ENCODE measurements at regions not wholly inside any gene's neighbourhood (a gene's known extent, or its start where the extent isn't known, plus 50 kb on each side); places are given as distances from the start of the nearest gene placed in this dataset.

- Histone ChIP-seq H3K4me3 (no peak overlapping the region), H3K36me3 (ENCODE audit: low read depth, missing control alignments) (no peaks in the 10 kb centered on the region), H3K4me1 (no peaks in the 10 kb centered on the region), H3K9me3 (no peaks in the 10 kb centered on the region), H3K27ac (no peak overlapping the region), H3K27me3 (no peaks in the 10 kb centered on the region)
- DNase-seq: no peak
- TF ChIP-seq POLR2A (IDR thresholded peaks at IDR 0.05): no peak
- no peak for TF ChIP-seq CTCF (IDR thresholded peaks at IDR 0.05)
- intact Hi-C loops (cut with DNase I; ENCODE audit: low total_unique reads): no loop called here
These were observed 619.8 kb upstream of the LCORL start for GRCh38 chr4:18641334-18641733.

- Histone ChIP-seq H3K4me3 (no peak overlapping the region), H3K9me3 (no peaks in the 10 kb centered on the region), H3K27me3 (no peaks in the 10 kb centered on the region), H3K4me1 (no peaks in the 10 kb centered on the region), H3K36me3 (ENCODE audit: low read depth, missing control alignments) (no peaks in the 10 kb centered on the region), H3K27ac (no peak overlapping the region)
- no peak for TF ChIP-seq CTCF (IDR thresholded peaks at IDR 0.05)
- TF ChIP-seq POLR2A (IDR thresholded peaks at IDR 0.05): no peak
- WGBS, 2 donors: 31 to 46% methylated on average over 4 of the region's 4 CpGs
- DNase-seq: no peak
- intact Hi-C loops (cut with DNase I; ENCODE audit: low total_unique reads): no loop called here
These were observed 616.5 kb upstream of the LCORL start for GRCh38 chr4:18638031-18638430.

GRCh38 chr4:18636001-18636585, 614.5 kb upstream of the LCORL start:
- no peak overlapping the region for H3K27ac ChIP-seq
- intact Hi-C loops (cut with DNase I; ENCODE audit: low total_unique reads): no loop called here
- DNase-seq: no peak
- H3K4me3 ChIP-seq: no peak overlapping the region
- no peaks in the 10 kb centered on the region for H3K9me3 ChIP-seq
- whole genome bisulfite sequencing, 2 donors: 52 to 54% methylated on average over 10 of the region's 10 CpGs
- no peaks in the 10 kb centered on the region for H3K27me3 ChIP-seq
- no peaks in the 10 kb centered on the region for H3K4me1 ChIP-seq
- H3K36me3 ChIP-seq (ENCODE audit: low read depth, missing control alignments): no peaks in the 10 kb centered on the region
- TF ChIP-seq POLR2A (IDR thresholded peaks at IDR 0.05) (no peak), CTCF (IDR thresholded peaks at IDR 0.05) (no peak)

GRCh38 chr4:18635531-18635930, 614.0 kb upstream of the LCORL start:
- H3K36me3 ChIP-seq (ENCODE audit: low read depth, missing control alignments): no peaks in the 10 kb centered on the region
- DNase-seq: no peak
- no peak overlapping the region for H3K4me3 ChIP-seq
- WGBS, 2 donors: 51 to 54% methylated on average over 3 of the region's 3 CpGs
- intact Hi-C loops (cut with DNase I; ENCODE audit: low total_unique reads): no loop called here
- no peak overlapping the region for H3K27ac ChIP-seq
- no peaks in the 10 kb centered on the region for H3K4me1 ChIP-seq
- TF ChIP-seq CTCF (IDR thresholded peaks at IDR 0.05) (no peak), POLR2A (IDR thresholded peaks at IDR 0.05) (no peak)
- no peaks in the 10 kb centered on the region for H3K27me3 ChIP-seq
- H3K9me3 ChIP-seq: no peaks in the 10 kb centered on the region

GRCh38 chr4:18631586-18631985, 610.0 kb upstream of the LCORL start:
- Histone ChIP-seq H3K36me3 (ENCODE audit: low read depth, missing control alignments) (no peaks in the 10 kb centered on the region), H3K4me1 (no peaks in the 10 kb centered on the region), H3K27ac (no peak overlapping the region), H3K4me3 (no peak overlapping the region), H3K27me3 (no peaks in the 10 kb centered on the region), H3K9me3 (no peaks in the 10 kb centered on the region)
- no peak for DNase-seq
- intact Hi-C loops (cut with DNase I; ENCODE audit: low total_unique reads): no loop called here
- TF ChIP-seq POLR2A (IDR thresholded peaks at IDR 0.05) (no peak), CTCF (IDR thresholded peaks at IDR 0.05) (no peak)

All from testis (tissue), 2 donors.